GM18870 (cell line): ENCODE measurements at regions not wholly inside any gene's neighbourhood (a gene's known extent, or its start where the extent isn't known, plus 50 kb on each side); places are given as distances from the start of the nearest gene placed in this dataset.
"Not testable (repeated sequence)": the region's sequence is repeated elsewhere in the genome, so short reads cannot be mapped to it uniquely, and the experiment has no call there.

Experiments
- ATAC-seq: cut with Tn5 transposase; IDR thresholded peaks from one replicate; pipeline ENCODE4 v1.9.1; 2021; ENCODE audit warnings: moderate library complexity; ENCODE audit not compliant: unreplicated experiment

DNA sequence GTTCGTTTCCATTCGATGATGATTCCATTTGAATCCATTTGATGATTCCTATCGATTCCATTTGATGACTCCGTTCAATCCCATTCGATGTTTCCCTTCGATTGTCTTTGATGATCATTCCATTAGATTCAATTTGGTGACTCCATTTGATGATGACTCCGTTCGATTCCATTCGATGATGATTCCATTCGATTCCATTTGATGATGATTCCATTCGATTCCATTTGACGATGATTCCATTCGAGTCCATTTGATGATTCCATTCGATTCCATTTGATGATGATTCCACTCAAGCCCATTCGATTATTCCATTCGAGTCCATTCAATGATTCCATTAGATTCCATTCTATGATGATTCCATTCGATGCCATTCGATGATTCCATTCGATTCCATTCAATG is 2730.6 kb downstream of the RPIA start:
- not testable (repeated sequence) for ATAC-seq

DNA sequence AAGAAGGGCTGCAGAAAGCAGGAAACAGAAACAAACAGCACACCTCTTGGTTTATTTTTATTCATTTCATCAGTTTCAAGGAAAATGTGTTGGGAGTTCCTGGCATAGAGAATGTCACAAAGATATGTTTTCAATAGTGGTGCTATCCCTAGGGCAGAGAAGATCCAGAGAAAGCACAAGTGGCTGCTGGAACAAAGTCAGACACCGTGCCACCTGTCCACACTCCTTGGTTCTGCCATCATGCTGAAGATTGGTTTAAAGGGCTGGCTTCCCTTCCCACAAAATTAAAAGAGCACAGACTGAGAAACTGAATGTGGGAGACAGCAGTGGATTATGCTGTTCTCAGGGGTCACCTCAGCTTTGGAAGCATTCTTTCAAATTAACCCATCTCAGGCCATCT is 2735.7 kb downstream of the RPIA start:
- ATAC-seq: not testable (repeated sequence)

DNA sequence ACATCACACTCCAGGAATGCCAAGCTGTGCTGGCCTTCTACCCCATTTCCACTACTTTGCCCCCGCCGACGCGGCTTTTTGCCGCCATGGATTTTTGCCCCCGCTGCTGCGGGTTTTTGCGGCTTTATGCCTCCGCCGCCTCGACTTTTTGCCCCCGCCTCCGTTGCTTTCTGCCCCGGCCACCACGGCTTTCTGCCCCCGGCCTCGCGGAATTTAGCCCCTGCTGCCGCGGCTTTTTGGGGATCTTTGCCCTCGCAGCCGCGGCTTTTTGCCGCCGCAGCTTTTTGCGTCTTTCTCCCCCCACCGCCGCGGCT is 2750.4 kb downstream of the RPIA start:
- ATAC-seq: not testable (repeated sequence)

DNA sequence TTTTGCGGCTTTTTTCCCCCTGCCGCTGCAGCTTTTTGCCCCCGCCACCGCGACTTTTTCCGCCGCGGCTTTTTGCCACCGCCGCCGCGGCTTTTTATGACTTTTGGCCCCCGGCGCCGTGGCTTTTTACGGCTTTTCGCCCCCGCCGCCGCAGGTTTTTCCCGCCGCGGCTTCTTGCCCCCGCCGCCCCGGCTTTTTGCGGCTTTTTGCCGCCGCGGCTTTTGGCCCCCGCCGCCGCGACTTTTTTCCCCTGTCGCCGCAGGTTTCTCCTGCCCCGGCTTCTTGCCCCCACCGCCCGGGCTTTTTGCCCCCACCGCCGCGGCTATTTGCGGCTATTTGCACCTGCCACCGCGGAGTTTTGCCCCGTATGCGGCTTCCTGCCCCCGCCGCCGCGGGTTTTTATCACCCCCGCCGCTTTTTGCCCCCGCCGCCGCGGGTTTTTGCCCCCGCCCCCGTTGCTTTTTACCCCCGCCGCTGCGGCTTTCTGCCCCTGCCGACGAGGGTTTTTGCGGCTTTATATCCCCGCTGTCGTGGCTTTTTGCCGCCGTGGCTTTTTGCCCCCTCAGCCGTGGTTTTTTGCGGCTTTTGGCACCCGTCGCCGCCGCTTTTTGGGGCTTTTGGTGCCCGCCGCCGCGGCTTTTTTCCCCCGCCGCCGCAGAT is 2750.9 kb downstream of the RPIA start:
- ATAC-seq: no peak

DNA sequence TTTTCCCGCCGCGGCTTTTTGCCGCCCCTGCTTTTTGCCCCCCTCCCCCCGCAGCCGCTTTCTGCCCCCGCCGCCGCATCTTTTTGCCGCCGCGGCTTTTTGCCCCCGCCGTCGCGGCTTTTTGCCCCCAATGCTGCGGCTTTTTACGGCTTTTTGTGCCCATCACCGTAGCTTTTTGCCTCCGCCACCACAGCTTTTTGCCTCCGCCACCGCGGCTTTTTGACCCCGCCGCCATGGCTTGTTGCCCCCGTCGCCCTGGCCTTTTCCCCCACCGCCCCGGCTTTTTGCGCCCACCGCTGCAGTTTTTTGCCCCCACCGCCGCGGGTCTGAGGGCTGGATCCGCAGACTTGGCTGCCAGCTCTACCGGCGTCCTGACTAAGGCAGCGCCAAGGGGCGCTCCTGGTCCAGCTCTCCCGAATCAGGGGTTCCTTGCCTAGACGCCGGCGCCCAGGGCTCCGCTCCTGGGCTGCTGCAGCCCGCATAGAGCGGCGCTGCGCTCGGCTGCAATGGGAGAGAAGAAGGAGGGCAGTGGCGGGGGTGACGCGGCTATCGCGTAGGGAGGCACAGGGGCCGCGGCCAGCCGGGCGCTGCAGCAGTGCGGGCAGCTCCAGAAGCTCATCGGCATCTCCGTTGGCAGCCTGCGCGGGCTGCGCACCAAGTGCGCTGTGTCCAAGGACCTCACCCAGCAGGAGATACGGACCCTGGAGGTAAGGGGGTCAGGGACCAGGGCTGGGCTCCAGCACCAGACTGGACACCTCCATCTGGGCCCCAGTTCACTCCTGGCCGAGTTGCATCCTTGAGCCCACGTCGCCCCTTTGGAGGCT is 2751.6 kb downstream of the RPIA start:
- not testable (repeated sequence) for ATAC-seq

DNA sequence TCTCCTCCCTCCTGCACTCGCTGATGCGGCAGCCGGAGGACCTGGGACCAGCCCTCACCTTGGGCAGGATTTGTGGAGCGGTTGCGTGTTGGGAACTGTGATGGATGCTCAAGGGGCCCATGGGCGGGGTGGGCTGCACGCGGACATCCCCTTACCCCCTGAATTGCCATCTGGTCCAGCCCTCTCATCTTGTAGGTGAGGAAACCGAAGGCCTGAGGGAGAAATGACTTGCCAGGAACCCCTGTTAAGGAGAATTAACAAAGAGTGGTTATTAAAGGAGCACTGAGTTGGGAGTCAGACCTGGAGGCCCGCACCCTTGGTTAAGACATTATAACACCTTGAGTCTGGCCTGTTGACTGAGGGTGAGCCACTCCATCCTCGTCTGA is 2752.2 kb downstream of the RPIA start:
- not testable (repeated sequence) for ATAC-seq

DNA sequence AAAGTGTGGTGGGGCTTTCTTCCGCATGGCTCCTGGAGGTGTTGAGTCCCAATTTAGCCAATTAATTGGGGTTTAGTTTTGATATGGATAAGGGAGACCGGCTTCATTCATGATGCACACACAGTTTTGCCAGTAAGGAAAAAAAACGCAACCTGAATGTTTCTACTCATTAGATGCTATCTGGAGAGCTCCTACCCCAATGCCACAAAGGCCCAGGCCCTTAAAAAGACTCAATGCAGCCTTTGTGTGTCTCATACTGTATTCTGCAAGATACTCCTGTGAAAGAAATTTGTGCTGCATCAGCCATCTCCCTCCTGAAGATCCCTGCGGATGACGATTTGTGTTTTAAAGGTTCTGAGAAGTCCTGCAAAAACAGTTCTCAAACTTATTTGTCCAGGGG is 2754.2 kb downstream of the RPIA start:
- not testable (repeated sequence) for ATAC-seq

DNA sequence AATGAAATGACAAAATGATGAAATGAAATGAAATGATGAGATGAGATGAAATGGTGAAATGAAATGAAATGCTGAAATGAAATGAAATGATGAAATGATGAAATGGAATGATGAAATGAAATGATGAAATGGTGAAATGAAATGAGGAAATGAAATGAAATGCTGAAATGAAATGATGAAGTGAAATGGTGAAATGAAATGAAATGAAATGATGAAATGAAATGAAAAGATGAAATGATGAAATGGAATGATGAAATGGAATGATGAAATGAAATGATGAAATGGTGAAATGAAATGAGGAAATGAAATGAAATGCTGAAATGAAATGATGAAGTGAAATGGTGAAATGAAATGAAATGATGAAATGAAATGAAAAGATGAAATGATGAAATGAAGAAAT is 2755.0 kb downstream of the RPIA start:
- not testable (repeated sequence) for ATAC-seq

DNA sequence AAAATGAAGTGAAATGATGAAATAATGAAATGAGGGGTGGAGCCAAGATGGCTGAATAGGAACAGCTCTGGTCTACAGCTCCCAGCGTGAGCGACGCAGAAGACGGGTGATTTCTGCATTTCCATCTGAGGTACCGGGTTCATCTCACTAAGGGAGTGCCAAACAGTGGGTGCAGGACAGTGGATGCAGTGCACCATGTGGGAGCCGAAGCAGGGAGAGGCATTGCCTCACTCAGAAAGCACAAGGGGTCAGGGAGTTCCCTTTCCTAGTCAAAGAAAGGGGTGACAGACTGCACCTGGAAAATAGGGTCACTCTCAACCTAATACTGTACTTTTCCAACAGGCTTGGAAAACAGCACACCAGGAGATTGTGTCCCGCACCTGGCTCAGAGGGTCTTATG is 2755.4 kb downstream of the RPIA start:
- ATAC-seq: not testable (repeated sequence)

DNA sequence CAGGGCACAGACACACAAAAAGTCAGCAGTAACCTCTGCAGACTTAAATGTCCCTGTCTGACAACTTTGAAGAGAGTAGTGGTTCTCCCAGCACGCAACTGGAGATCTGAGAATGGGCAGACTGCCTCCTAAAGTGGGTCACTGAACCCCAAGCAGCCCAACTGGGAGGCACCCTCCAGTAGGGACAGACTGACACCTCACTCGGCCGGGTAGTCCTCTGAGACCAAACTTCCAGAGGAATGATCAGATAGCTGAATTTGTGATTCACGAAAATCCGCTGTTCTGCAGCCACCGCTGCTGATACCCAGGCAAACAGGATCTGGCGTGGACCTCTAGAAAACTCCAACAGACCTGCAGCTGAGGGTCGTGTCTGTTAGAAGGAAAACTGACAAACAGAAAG is 2756.0 kb downstream of the RPIA start:
- not testable (repeated sequence) for ATAC-seq

DNA sequence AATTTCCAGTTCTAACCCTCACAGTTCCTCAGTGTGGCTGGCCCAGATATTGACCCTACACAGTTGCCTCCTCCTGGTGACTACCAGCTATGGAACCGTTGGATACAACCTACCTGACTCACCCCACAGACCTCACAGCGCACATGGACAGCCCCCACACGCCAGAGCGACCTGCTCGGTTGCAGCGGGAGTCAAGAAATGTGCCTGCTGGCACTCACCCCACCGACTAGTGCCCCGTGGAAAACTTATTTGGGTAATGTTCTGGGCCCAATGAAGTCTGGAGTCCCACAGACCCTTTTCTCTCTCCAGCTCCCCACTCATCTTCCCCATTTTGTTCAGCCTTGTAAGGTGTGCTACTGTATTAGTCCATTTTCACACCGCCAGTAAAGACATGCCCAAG is 2770.8 kb downstream of the RPIA start:
- not testable (repeated sequence) for ATAC-seq

DNA sequence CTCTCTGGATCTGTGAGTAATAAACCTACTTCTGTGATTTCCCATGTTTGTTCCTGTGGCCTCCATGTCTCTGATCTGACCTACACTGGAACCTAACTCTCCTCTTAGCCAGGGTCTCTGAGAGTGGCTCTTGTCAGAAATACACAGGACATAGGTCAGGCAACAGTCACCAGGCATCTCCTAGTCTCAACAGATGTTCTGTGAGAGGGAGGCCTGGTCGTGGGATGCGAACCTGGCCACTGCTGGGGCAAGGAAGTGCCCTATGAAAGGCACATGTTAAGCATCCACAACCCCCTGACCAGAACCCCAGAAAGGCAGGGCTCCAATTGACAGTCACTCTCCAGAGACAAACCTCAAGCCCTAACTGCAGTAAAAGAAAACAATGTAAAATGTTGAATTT is 2771.5 kb downstream of the RPIA start:
- not testable (repeated sequence) for ATAC-seq

DNA sequence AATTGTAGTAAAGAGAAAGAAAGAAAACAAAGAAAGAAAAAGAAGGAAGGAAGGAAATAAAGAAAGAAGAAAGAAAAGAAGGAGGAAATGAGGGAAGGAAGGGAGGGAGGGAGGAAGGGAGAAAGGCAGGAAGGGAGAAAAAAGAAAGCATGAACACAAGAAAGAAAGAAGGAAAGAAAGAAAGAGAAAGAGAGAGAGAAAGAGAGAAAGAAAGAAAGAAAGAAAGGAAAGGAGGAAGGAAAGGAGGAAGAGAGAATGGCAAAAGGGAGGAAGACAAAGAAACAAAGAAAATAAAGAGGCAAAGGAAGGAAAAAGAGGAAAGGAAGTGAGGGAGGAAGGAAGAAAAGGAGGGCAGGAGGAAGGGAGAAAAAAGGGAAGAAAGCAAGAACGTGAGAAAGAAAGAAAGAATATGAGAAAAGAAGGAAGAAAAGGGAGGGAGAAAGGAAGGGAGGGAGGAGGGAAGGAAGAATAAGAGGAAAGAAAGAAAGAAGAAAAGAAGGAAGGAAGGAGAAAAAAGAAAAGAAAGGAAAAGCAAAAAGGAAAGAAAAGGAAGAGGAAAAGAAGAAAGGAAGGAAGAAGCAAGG is 2775.4 kb downstream of the RPIA start:
- ATAC-seq: not testable (repeated sequence)

DNA sequence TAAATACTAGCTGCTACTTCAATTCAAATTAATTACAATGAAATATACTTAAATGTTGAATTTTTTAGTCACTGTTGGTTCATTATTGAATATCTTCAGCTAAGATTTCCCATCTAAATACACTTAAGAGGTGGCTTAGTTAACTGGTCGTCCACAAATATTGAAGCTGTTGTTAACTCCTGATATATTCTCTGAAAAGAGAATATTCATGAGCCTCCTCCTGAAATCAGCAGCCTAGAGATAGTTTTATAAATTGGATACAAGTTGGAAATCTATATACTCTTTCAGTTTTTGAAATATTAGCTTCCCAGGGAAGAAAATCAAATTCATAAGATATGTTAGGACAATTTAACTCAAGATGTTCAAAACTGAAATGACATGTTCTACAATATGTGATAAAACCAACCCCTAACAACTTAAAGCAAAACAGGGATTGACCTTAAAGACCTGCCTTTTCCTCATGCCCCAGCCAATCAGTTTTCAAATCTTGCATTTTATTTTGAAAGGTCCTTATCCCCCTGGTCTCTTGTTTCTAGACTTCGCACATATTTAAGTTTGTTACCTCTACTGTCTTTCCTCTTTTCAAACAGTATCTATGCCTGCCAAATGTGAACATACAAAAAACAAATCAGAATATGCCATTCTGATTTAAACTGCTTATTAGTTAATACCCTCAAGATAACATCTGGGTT is 2784.9 kb downstream of the RPIA start:
- ATAC-seq: not testable (repeated sequence)

DNA sequence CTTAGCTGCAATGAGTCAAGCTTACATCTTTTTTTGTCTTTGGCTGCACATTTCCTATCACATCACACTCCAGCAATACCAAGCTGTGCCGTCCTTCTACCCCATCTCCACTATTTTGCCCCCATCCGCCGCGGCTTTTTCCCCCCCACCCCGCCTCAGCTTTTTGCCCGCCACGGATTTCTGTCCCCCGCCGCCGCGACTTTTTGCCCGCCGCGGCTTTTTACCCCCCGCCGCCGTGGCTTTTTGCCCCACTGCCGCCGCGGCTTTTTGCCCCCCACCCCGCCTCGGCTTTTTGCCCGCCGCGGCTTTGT is 2785.4 kb downstream of the RPIA start:
- ATAC-seq: not testable (repeated sequence)

DNA sequence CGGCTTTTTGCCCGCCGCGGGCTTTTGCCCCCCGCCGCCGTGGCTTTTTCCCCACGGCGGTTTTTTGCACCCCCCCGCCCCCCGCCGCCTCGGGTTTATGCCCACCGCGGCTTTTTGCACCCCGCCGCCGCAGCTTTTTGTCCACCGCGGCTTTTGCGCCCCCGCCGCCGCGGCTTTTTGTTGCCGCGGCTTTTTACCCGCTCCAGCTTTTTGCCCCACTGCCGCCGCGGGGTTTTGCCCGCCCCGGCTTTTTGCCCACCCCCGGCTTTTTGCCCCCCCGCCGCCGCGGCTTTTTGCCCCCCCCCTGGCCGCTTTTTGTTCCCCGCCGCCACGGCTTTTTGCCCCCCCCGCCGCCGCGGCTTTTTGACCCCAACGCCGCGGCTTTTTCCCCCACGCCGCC is 2785.8 kb downstream of the RPIA start:
- ATAC-seq: not testable (repeated sequence)

DNA sequence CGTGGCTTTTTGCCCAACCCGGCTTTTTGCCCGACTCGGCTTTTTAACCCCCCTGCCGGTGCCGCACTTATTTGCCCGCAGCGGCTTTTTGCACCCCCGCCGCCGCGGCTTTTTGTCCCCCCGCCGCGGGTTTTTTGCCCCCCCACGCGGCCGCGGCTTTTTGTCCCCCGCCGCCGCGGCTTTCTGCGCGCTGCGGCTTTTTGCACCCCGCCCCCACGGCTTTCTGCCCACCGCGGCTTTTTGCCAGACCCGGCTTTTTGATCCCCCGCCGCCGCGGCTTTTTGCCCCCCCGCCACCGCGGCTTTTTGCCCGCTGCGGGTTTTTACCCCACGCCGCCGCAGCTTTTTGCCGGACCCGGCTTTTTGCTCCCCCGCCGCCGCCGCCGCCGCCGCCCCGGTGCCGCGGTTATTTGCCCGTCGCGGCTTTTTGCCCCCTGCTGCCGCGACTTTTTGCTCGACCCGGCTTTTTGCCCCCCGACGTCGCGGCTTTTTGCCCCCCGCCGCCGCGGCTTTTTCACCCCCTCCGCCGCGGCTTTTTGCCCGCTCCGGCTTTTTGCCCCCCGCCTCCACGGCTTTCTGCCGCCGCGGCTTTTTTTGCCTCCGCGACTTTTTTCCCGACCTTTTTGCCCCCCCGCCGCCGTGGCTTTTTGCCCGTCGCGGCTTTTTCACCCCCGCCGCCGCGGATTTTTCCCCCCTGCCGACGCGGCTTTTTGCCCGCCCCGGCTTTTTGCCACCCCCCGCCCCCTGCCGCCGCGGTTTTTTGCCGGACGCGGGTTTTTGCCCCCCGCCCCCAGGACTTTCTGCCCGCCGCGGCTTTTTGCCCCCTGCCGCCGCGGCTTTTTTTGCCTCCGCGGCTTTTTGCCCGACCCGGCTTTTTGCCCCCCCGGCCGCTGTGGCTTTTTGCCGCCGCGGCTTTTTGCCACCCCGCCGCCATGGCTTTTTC is 2786.5 kb downstream of the RPIA start:
- ATAC-seq: no peak

DNA sequence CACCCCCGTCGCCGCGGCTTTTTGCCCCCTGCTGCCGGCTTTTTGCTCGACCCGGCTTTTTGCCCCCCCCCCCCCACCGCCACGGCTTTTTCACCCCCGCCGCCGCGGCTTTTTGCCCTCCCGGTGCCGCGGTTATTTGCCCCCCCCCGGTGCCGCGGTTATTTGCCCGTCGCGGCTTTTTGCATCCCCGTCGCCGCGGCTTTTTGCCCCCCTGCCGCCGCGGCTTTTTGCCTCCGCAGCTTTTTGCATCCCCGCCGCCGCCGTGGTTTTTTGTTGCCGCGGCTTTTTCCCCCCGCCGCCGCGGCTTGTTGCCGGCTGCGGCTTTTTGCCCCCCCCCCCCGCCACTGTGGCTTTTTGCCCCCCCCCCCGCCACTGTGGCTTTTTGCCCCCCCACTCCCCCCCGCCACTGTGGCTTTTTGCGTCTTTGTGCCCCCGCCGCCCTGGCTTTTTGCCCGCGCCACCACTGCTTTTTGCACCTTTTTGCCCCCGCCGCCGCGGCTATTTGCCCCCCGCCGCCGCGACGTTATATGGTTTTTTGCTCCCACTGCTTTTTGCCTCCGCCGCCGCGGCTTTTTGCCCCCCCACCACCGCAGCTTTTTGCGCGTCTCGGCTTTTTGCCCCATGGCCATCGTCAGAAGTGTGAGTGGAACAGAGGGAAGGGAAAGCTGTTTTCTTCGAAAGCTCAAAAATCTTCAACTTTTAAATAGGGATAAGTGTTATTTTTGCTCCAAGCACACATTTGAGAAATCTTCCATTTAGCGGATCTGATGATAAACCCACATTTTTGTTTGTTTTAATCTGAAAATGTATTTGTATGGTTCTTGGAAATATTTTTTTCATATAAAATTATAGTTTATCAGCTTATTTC is 2787.6 kb downstream of the RPIA start:
- ATAC-seq: not testable (repeated sequence)

DNA sequence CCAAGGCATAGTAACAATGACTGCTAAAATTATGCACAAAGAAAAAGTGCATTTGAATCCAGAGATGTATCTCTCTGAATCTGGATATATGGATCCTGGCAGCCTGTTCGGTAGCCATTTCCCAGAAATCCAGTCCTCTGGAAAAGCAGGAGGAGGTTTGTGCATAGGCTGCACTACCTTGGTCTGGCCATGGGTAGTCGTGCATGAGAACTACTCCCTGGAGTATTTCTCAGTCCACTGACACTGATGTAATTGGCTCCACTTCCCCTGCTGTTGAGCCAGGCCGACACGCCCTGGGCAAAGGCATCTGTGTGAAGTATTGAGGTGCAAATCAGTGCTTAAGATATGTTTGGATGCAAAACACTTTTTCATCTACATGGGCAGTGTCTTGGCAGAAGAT is 2793.8 kb downstream of the RPIA start:
- not testable (repeated sequence) for ATAC-seq
